H1 (cell line): ENCODE measurements at regions not wholly inside any gene's neighbourhood (a gene's known extent, or its start where the extent isn't known, plus 50 kb on each side); places are given as distances from the start of the nearest gene placed in this dataset.

Experiments used
- BACH1 ChIP-seq: IDR thresholded peaks from 2 replicates; pipeline ENCODE4 v1.6.1; 2012; ENCODE audit warnings: low read length, improper control_type of control experiment
- CHD2 ChIP-seq: IDR thresholded peaks from 2 replicates; pipeline ENCODE4 v1.6.1; 2012; ENCODE audit warnings: low read length, improper control_type of control experiment
- CREB1 ChIP-seq: IDR thresholded peaks from 2 replicates; pipeline ENCODE4 v1.6.1; 2012; ENCODE audit warnings: inconsistent platforms
- EP300 ChIP-seq, 2 experiments: IDR thresholded peaks; 1 replicate in 1 of 2; 2 replicates in 1 of 2; pipeline ENCODE4 v1.6.1; 2011 to 2012; ENCODE audit warnings: low read depth in 2 of 2, low read length in 2 of 2, mild to moderate bottlenecking in 2 of 2, borderline replicate concordance in 1 of 2, inconsistent platforms in 1 of 2, moderate library complexity in 1 of 2
- JUN ChIP-seq: IDR thresholded peaks from 2 replicates; pipeline ENCODE4 v1.6.1; 2011; ENCODE audit warnings: low read depth, mild to moderate bottlenecking, improper control_type of control experiment, low read length
- KDM4A ChIP-seq: IDR thresholded peaks from one replicate; pipeline ENCODE4 v1.7.1; 2012; ENCODE audit warnings: low read depth, mild to moderate bottlenecking, moderate library complexity, low read length, inconsistent platforms; ENCODE audit not compliant: severe bottlenecking
- TCF12 ChIP-seq: IDR thresholded peaks from 2 replicates; pipeline ENCODE4 v1.6.1; 2011; ENCODE audit warnings: low read depth, mild to moderate bottlenecking, low read length
- TF ChIP-seq, protein P1 (sequence below): fragments of 300-600 bp; sonication (generic); IDR thresholded peaks from 2 replicates; pipeline ENCODE4 v1.7.1; 2012; ENCODE audit warnings: low read length, moderate library complexity, mild to moderate bottlenecking, inconsistent platforms; ENCODE audit not compliant: insufficient replicate concordance

DNA sequence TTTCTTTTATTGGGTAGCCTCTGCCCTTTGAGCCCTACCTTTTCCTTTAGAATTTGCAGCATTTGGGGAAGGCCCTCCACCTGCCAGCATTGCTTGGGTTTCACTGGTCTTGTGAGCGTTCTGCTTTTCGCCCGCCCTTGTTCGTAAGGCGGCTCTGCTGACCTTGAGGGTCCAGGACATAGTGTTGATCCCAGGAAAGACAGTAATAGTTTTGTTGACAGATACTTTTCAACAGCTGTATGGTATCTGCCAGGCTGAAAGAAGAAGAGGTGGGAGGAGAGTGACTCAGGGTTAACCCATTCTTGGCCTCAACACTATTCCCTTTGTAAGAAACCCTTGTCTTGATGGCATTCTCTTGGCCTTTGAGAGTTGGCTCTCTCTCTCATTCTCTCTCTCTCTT is 113.4 kb upstream of the SPAG17 start (continued):
- TF ChIP-seq, protein P1, sequence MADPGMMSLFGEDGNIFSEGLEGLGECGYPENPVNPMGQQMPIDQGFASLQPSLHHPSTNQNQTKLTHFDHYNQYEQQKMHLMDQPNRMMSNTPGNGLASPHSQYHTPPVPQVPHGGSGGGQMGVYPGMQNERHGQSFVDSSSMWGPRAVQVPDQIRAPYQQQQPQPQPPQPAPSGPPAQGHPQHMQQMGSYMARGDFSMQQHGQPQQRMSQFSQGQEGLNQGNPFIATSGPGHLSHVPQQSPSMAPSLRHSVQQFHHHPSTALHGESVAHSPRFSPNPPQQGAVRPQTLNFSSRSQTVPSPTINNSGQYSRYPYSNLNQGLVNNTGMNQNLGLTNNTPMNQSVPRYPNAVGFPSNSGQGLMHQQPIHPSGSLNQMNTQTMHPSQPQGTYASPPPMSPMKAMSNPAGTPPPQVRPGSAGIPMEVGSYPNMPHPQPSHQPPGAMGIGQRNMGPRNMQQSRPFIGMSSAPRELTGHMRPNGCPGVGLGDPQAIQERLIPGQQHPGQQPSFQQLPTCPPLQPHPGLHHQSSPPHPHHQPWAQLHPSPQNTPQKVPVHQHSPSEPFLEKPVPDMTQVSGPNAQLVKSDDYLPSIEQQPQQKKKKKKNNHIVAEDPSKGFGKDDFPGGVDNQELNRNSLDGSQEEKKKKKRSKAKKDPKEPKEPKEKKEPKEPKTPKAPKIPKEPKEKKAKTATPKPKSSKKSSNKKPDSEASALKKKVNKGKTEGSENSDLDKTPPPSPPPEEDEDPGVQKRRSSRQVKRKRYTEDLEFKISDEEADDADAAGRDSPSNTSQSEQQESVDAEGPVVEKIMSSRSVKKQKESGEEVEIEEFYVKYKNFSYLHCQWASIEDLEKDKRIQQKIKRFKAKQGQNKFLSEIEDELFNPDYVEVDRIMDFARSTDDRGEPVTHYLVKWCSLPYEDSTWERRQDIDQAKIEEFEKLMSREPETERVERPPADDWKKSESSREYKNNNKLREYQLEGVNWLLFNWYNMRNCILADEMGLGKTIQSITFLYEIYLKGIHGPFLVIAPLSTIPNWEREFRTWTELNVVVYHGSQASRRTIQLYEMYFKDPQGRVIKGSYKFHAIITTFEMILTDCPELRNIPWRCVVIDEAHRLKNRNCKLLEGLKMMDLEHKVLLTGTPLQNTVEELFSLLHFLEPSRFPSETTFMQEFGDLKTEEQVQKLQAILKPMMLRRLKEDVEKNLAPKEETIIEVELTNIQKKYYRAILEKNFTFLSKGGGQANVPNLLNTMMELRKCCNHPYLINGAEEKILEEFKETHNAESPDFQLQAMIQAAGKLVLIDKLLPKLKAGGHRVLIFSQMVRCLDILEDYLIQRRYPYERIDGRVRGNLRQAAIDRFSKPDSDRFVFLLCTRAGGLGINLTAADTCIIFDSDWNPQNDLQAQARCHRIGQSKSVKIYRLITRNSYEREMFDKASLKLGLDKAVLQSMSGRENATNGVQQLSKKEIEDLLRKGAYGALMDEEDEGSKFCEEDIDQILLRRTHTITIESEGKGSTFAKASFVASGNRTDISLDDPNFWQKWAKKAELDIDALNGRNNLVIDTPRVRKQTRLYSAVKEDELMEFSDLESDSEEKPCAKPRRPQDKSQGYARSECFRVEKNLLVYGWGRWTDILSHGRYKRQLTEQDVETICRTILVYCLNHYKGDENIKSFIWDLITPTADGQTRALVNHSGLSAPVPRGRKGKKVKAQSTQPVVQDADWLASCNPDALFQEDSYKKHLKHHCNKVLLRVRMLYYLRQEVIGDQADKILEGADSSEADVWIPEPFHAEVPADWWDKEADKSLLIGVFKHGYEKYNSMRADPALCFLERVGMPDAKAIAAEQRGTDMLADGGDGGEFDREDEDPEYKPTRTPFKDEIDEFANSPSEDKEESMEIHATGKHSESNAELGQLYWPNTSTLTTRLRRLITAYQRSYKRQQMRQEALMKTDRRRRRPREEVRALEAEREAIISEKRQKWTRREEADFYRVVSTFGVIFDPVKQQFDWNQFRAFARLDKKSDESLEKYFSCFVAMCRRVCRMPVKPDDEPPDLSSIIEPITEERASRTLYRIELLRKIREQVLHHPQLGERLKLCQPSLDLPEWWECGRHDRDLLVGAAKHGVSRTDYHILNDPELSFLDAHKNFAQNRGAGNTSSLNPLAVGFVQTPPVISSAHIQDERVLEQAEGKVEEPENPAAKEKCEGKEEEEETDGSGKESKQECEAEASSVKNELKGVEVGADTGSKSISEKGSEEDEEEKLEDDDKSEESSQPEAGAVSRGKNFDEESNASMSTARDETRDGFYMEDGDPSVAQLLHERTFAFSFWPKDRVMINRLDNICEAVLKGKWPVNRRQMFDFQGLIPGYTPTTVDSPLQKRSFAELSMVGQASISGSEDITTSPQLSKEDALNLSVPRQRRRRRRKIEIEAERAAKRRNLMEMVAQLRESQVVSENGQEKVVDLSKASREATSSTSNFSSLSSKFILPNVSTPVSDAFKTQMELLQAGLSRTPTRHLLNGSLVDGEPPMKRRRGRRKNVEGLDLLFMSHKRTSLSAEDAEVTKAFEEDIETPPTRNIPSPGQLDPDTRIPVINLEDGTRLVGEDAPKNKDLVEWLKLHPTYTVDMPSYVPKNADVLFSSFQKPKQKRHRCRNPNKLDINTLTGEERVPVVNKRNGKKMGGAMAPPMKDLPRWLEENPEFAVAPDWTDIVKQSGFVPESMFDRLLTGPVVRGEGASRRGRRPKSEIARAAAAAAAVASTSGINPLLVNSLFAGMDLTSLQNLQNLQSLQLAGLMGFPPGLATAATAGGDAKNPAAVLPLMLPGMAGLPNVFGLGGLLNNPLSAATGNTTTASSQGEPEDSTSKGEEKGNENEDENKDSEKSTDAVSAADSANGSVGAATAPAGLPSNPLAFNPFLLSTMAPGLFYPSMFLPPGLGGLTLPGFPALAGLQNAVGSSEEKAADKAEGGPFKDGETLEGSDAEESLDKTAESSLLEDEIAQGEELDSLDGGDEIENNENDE, result no peak
- TF ChIP-seq TCF12, result no peak
- TF ChIP-seq KDM4A, result no peak
- no peak for TF ChIP-seq BACH1
- no peak for TF ChIP-seq JUN
- no peak for TF ChIP-seq EP300 (IDR thresholded peaks at IDR 0.05; ENCODE audit: borderline replicate concordance in 1 of 2, low read depth in 2 of 2, low read length in 2 of 2)
- no peak for TF ChIP-seq CHD2
- no peak for TF ChIP-seq CREB1
